Mucosa of stomach (tissue), 1 donor: ENCODE measurements at regions not wholly inside any gene's neighbourhood (a gene's known extent, or its start where the extent isn't known, plus 50 kb on each side); places are given as distances from the start of the nearest gene placed in this dataset.
"Not testable (repeated sequence)": the region's sequence is repeated elsewhere in the genome, so short reads cannot be mapped to it uniquely, and the experiment has no call there.

Experiments used
- H3K27me3 ChIP-seq: one replicate; pipeline ENCODE4 v1.7.0; 2013; ENCODE audit warnings: mild to moderate bottlenecking, low read length; ENCODE audit not compliant: control insufficient read depth, insufficient read depth
- H3K36me3 ChIP-seq: one replicate; pipeline ENCODE4 v1.7.0; 2013; ENCODE audit warnings: low read length; ENCODE audit not compliant: control insufficient read depth, insufficient read depth
- H3K4me1 ChIP-seq: one replicate; pipeline ENCODE4 v1.7.0; 2013; ENCODE audit warnings: mild to moderate bottlenecking, low read length; ENCODE audit not compliant: control insufficient read depth, insufficient read depth
- H3K4me3 ChIP-seq: one replicate; pipeline ENCODE4 v1.7.0; 2013; ENCODE audit warnings: low read length
- H3K9ac ChIP-seq: one replicate; pipeline ENCODE4 v1.7.0; 2013; ENCODE audit warnings: mild to moderate bottlenecking, low read length, moderate library complexity
- H3K9me3 ChIP-seq: one replicate; pipeline ENCODE4 v1.7.0; 2013; ENCODE audit warnings: mild to moderate bottlenecking, low read length, moderate library complexity; ENCODE audit not compliant: control insufficient read depth
- donor health status: Pancreatic carcinoma.

DNA sequence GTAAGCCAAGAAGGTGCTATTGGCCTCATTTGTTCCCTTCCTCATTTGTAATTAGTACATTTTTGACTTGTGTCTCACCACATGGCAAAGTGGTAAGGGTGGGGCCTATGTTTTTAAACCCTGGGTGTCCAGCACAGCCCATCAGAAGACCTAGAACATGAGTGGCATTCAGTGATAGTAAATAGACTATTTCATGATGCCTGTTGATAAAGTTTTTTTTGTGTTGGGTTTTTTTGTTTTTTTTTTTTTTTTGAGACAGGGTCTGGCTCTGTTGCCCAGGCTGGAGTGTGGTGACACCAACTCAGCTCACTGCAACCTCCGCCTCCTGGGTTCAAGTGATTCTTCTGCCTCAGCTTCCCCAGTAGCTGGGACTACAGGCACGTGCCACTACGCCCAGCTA is 74.8 kb downstream of the DOP1B start:
- H3K4me3 ChIP-seq, H3K36me3 ChIP-seq, H3K27me3 ChIP-seq, H3K9ac ChIP-seq, H3K9me3 ChIP-seq: not testable (repeated sequence)
- peaks cover 29% of the 10 kb centered on the region for H3K4me1 ChIP-seq

DNA sequence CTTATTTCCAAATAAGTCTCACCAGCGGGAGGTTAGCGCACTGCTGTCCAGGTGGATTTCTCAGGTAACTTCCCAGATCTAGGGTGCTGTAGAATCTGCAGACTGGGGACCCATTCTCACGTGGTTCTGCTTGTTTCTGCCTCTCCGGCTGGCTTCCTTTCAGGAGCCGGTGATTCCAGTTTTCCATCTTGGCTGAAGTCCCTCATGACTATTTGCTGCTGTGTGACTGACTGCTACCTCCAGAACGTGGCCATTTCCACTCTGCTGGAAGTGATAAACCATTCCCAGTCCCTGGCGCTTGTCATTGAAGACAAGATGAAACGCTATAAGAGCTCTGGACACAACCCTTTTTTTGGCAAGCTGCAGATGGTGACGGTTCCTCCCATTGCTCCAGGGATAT is 76.0 kb downstream of the DOP1B start:
- H3K9ac ChIP-seq: no peak overlapping the region
- H3K9me3 ChIP-seq: no peaks in the 10 kb centered on the region
- peaks cover 4% of the 10 kb centered on the region for H3K36me3 ChIP-seq
- H3K4me1 ChIP-seq: peaks cover 29% of the 10 kb centered on the region
- no peaks in the 10 kb centered on the region for H3K27me3 ChIP-seq
- no peak overlapping the region for H3K4me3 ChIP-seq

DNA sequence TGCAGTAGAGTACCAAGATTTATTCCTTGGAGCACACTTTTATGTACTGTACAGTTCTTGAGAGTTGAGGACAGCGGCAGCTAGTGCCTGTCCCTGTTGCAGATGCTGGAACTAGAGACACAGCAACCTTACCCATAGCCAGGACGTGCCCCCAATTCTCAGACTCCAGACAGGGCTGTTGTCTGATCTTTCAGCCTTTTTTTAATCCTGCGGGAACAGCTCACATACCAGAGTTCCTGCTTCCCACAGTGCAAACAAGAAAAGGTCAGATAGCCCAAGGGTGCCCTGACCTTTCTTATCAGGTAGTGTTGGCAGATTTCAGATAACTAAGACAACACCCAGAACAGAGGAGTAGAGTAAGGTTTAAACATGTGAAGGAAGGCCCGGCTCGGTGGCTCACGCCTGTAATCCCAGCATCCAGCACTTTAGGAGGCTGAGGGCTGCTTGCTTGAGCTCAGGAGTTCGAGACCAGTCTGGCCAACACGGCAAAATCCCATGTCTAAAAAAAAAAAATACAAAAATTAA is 78.5 kb downstream of the DOP1B start:
- Histone ChIP-seq H3K9me3 (no peaks in the 10 kb centered on the region), H3K9ac (no peak overlapping the region), H3K4me3 (no peak overlapping the region), H3K36me3 (peaks cover 11% of the 10 kb centered on the region), H3K27me3 (no peaks in the 10 kb centered on the region), H3K4me1 (peaks cover 29% of the 10 kb centered on the region)

DNA sequence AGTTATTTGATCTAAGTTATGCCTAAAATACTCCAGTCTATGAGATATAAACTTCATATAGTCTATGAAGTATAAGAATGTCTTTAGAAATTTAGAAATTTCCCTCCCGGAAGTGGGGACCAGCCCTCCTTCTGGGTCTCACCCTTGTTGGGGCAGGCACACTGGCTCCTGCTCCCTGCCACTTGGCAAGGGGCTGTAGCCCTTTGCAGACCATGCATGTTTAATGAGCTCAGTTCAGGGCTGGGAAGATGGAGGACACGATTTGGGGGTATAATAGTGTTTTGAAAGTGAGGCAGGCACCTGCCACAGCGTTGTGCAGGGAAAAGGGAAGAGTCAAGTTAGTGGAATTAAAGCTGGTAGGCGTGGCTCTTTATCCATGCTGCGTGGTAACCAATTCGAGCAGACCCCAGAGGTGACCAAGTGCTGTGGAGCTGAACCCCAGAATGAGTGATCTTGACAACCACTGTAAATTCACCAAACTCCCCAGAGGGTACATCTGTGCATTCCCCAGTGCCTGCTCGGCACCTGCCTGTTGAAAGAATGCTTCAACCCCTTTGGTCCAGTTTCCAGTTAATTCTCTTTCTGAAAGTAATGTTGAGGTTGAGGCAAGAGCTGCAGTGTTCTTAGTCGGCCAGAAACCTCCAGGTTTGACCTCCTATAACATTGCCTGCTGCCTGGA is 79.6 kb downstream of the DOP1B start:
- Histone ChIP-seq H3K4me1 (peaks cover 29% of the 10 kb centered on the region), H3K27me3 (no peaks in the 10 kb centered on the region), H3K9ac (no peak overlapping the region), H3K4me3 (no peak overlapping the region), H3K36me3 (peaks cover 11% of the 10 kb centered on the region), H3K9me3 (no peaks in the 10 kb centered on the region)

DNA sequence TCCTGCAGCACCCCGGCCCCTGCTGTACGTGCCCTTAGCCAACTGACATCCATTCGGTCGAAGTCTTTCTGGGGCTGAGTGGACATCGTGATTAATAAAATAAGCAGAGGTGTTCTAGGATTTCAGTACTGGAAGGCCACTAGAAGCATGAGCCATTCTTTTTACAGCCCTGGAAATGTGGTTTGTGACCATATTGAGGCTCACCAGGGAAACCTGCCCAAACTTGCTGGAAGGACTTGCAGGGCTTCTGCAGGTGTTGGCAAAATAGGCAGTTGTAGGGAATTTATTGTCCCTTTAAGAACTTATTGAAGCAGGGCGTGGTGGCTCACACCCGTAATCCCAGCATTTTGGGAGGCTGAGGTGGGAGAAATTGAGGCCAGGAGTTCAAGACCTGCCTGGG is 80.8 kb downstream of the DOP1B start:
- no peak overlapping the region for H3K9ac ChIP-seq
- H3K4me3 ChIP-seq: no peak overlapping the region
- no peaks in the 10 kb centered on the region for H3K9me3 ChIP-seq
- H3K36me3 ChIP-seq: peaks cover 11% of the 10 kb centered on the region
- no peaks in the 10 kb centered on the region for H3K27me3 ChIP-seq
- peaks cover 26% of the 10 kb centered on the region for H3K4me1 ChIP-seq

DNA sequence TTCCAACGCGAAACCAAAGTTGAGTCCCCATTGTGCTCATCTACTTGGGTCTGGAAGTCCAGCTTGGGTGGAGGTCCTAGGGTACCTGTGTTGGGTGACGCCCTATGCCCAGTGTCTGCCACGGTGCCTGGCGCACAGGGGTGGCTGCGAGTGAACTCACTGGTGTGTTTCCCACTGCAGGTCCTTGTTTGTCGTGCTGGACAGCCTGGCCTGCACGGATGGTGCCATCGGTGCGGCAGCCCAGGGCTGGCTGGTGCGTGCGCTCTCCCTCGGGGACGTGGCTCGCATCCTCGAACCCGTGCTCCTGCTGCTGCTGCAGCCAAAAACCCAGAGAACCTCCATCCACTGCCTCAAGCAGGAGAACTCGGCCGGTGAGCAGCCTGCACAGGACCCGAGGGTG is 80.4 kb upstream of the MORC3 start:
- Histone ChIP-seq H3K4me3 (no peak overlapping the region), H3K36me3 (peaks cover 11% of the 10 kb centered on the region), H3K9ac (no peak overlapping the region), H3K27me3 (no peaks in the 10 kb centered on the region), H3K9me3 (no peaks in the 10 kb centered on the region), H3K4me1 (peaks cover 10% of the 10 kb centered on the region)

DNA sequence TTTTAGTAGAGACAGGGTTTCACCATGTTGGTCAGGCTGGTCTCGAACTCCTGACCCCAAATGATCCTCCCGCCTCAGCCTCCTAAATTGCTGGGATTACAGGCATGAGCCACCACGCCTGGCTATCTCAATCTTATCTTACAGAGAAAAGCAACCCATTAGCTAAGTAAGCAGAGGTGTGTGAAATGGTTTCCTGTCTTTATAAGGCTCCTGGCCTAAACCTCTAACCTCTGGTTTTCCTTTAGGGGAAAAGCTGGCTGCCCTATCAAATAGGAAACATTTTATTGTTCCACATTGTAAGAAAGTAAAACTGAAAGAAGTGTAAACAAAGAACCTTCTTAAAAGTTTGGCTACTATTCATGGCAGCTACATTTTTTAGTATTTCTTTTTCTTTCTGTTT is 78.3 kb upstream of the MORC3 start:
- no peaks in the 10 kb centered on the region for H3K9me3 ChIP-seq
- no peak overlapping the region for H3K4me3 ChIP-seq
- H3K9ac ChIP-seq: no peak overlapping the region
- H3K27me3 ChIP-seq: no peaks in the 10 kb centered on the region
- H3K4me1 ChIP-seq: peaks cover 7% of the 10 kb centered on the region
- peaks cover 15% of the 10 kb centered on the region for H3K36me3 ChIP-seq

DNA sequence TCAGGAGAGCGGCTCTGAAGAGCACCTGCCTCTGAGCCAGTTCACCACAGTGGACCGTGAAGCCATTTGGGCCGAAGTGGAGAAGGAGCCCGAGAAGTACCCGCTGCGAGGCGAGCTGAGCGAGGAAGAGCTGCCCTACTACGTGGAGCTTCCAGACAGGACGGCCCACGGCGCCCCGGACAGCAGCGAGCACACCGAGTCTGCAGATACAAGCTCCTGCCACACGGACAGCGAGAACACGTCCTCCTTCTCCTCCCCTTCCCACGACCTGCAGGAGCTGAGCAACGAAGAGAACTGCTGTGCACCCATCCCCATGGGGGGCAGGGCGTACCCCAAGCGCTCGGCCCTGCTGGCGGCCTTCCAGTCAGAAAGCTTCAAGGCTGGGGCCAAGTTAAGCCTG is 74.9 kb upstream of the MORC3 start:
- Histone ChIP-seq H3K4me3 (no peak overlapping the region), H3K27me3 (no peaks in the 10 kb centered on the region), H3K36me3 (peaks cover 14% of the 10 kb centered on the region), H3K9ac (no peak overlapping the region), H3K9me3 (no peaks in the 10 kb centered on the region), H3K4me1 (peaks cover 7% of the 10 kb centered on the region)

DNA sequence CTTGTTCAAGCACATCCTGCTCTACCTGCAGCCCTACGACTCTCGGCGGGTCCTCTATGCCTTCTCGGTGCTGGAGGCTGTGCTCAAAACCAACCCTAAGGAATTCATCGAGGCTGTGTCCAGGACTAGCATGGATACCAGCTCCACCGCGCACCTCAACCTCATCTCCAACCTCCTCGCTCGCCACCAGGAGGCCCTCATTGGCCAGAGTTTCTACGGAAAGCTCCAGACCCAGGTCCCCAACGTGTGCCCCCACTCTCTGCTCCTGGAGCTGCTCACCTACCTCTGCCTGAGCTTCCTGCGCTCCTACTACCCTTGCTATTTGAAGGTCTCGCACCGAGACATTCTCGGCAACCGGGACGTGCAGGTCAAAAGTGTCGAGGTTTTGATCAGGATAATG is 74.3 kb upstream of the MORC3 start:
- Histone ChIP-seq H3K4me3 (no peak overlapping the region), H3K9ac (no peak overlapping the region), H3K4me1 (peaks cover 7% of the 10 kb centered on the region), H3K9me3 (no peaks in the 10 kb centered on the region), H3K27me3 (no peaks in the 10 kb centered on the region), H3K36me3 (peaks cover 14% of the 10 kb centered on the region)

DNA sequence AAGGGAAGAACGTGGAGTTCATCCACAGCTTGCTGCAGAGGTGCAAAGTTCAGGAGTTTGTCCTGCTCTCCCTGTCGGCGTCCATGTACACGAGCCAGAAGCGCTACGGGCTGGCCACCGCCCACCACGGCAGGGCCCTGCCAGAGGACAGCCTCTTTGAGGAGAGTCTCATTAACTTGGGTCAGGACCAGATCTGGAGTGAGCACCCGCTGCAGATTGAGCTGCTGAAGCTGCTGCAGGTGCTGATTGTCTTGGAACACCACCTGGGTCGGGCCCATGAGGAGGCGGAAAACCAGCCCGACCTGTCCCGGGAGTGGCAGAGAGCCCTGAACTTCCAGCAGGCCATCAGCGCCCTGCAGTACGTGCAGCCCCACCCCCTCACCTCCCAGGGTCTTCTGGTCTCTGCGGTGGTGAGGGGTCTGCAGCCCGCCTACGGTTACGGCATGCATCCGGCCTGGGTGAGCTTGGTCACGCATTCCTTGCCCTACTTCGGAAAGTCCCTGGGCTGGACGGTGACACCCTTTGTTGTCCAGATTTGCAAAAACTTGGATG is 73.8 kb upstream of the MORC3 start:
- Histone ChIP-seq H3K9me3 (no peaks in the 10 kb centered on the region), H3K9ac (no peak overlapping the region), H3K4me3 (no peak overlapping the region), H3K27me3 (no peaks in the 10 kb centered on the region), H3K36me3 (peaks cover 14% of the 10 kb centered on the region), H3K4me1 (peaks cover 7% of the 10 kb centered on the region)

DNA sequence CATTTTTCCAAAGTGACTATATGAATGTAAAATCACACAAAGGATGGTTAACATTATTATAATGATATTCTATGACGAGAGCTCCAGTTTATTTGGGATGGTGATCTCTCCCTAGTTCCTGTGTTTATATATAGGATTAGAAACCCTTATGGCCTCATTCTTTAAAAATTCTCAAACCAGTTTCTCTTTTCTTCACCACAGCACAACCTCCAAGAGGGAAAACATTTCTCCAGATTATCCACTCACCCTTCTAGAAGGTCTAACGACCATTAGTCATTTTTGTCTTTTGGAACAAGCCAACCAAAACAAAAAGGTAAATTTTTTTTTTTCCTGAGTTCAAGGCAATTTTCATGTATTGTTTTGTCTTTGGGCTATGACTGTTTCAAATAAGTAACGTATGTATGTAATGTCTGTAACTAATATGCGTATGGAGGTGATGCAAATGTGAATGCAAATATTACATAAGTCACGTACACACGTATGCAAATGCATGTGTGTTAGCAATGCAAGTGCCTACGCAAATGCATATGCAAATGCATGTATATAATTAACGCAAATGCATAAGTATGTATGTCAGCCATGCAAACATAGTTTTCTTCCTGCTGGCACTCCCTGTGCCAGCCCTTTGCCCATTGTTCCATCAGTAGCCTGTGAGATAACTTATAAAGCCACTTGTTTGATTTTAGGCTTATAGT is 72.5 kb upstream of the MORC3 start:
- Histone ChIP-seq H3K36me3 (peaks cover 14% of the 10 kb centered on the region), H3K9ac (no peak overlapping the region), H3K4me1 (peaks cover 7% of the 10 kb centered on the region), H3K27me3 (no peaks in the 10 kb centered on the region), H3K9me3 (no peaks in the 10 kb centered on the region), H3K4me3 (no peak overlapping the region)

DNA sequence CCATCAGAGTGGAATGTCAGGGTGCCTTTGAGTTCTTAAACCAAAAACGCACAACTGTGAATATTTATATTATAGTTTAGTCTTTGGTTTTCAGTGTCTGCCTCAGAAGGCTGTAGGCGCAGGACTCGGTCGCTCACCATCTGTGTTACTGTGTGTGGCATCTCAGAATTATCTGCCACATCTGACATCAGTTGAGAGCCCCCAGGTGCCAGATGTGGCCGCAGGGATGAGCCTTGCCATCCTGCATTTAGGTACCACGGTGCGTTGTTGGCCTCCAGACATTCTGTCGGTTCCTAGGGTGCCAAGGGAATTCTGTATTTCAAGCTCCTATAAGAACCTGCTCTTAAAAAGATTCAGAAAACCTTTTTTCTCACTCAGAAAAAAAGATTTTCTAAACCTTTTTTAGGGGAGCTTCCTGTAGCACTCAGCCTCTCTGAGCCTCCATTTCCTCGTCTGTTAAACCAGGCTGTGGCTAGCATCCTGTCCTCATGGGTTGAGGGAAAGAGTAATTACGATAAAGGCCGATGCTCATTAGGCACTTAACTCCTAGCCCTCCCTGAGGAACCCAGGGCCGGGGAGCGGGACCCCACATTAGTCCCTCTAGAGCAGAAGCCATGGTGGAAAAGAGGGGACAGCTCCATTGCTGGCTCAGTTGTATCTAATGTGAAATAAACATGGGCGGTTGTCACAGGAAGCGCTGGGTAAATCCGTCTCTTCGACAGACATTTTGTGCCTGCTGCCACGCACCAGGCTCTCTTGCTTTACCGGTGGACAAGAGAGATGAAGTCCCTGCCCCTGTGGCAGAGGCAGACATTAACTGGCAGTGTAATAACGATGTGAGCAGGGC is 70.2 kb upstream of the MORC3 start:
- Histone ChIP-seq H3K9ac (no peak overlapping the region), H3K27me3 (no peaks in the 10 kb centered on the region), H3K4me3 (no peak overlapping the region), H3K4me1 (peaks cover 7% of the 10 kb centered on the region), H3K9me3 (no peaks in the 10 kb centered on the region), H3K36me3 (peaks cover 23% of the 10 kb centered on the region)
